ENCODE measurements at regions not wholly inside any gene's neighbourhood (a gene's known extent, or its start where the extent isn't known, plus 50 kb on each side); places are given as distances from the start of the nearest gene placed in this dataset.

DNA sequence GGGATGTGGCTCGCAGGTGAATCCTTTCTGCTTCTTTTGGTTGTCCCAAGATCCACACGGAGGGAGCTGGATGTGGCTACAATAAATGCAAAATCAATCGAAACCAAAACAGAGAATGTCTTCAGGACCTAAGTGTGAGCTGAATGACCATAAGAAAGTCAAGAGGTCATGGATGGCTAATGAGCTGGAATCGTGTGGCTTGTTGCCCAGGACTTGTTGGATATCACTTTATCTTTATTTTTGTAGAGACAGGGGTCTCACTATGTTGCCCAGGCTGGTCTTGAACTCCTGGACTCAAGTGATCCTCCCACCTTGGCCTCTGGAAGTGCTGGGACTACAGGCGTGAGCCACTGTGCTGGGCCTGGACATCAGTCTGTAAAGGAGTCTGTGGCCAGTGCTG is 326.8 kb upstream of the N4BP1 start:
- DNase-seq = no peak
- Mint-ChIP-seq H3K27ac (peak overlapping the region; percentile 18), H3K4me1 (peaks cover 8% of the 10 kb centered on the region), H3K4me3 (no peak overlapping the region), H3K27me3 (ENCODE audit: low read depth, poor library complexity) (peaks cover 8% of the 10 kb centered on the region), H3K9me3 (no peaks in the 10 kb centered on the region), H3K36me3 (ENCODE audit: low read depth) (no peaks in the 10 kb centered on the region)
- TF ChIP-seq, protein P1, sequence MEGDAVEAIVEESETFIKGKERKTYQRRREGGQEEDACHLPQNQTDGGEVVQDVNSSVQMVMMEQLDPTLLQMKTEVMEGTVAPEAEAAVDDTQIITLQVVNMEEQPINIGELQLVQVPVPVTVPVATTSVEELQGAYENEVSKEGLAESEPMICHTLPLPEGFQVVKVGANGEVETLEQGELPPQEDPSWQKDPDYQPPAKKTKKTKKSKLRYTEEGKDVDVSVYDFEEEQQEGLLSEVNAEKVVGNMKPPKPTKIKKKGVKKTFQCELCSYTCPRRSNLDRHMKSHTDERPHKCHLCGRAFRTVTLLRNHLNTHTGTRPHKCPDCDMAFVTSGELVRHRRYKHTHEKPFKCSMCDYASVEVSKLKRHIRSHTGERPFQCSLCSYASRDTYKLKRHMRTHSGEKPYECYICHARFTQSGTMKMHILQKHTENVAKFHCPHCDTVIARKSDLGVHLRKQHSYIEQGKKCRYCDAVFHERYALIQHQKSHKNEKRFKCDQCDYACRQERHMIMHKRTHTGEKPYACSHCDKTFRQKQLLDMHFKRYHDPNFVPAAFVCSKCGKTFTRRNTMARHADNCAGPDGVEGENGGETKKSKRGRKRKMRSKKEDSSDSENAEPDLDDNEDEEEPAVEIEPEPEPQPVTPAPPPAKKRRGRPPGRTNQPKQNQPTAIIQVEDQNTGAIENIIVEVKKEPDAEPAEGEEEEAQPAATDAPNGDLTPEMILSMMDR (IDR thresholded peaks at IDR 0.05) = no peak

DNA sequence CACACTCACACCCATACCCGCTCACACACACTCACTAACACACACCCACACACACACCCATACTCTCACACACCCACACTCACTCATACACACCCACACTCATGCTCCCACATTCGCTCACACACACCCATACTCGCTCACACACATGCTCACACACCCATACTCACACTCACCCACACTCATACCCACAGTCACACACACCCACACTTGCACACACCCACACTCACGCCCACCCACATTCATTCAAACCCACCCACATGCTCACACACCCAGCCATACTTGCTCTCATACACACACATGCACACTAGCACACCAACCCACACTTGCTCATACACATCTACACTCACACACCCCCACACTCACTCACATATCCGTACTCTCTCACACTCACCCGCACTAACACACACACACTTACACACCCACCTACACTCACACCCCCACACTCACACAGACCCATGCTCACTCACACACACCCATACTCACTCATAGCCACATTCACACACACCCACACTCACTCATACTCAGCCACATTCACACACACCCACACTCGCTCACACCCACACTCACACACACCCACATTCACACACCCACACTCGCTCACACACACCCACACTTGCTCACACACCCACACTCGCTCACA is 322.4 kb upstream of the N4BP1 start:
- H3K4me3 Mint-ChIP-seq = no peak overlapping the region
- no peaks in the 10 kb centered on the region for H3K36me3 Mint-ChIP-seq (ENCODE audit: low read depth)
- no peaks in the 10 kb centered on the region for H3K9me3 Mint-ChIP-seq
- no peak overlapping the region for H3K27ac Mint-ChIP-seq
- DNase-seq = no peak
- H3K27me3 Mint-ChIP-seq (ENCODE audit: low read depth, poor library complexity) = peaks cover 4% of the 10 kb centered on the region
- TF ChIP-seq, protein P1 (IDR thresholded peaks at IDR 0.05) = no peak
- no peaks in the 10 kb centered on the region for H3K4me1 Mint-ChIP-seq

- H3K27ac Mint-ChIP-seq = no peak overlapping the region
- no peaks in the 10 kb centered on the region for H3K36me3 Mint-ChIP-seq (ENCODE audit: low read depth)
- H3K27me3 Mint-ChIP-seq (ENCODE audit: low read depth, poor library complexity) = peaks cover 9% of the 10 kb centered on the region
- TF ChIP-seq, protein P1 (IDR thresholded peaks at IDR 0.05) = no peak
- H3K9me3 Mint-ChIP-seq = peaks cover 8% of the 10 kb centered on the region
- no peak for DNase-seq
- H3K4me1 Mint-ChIP-seq = no peaks in the 10 kb centered on the region
- no peak overlapping the region for H3K4me3 Mint-ChIP-seq
Measured at GRCh38 chr16:48930951-48931553, 321.1 kb upstream of the N4BP1 start.

DNA sequence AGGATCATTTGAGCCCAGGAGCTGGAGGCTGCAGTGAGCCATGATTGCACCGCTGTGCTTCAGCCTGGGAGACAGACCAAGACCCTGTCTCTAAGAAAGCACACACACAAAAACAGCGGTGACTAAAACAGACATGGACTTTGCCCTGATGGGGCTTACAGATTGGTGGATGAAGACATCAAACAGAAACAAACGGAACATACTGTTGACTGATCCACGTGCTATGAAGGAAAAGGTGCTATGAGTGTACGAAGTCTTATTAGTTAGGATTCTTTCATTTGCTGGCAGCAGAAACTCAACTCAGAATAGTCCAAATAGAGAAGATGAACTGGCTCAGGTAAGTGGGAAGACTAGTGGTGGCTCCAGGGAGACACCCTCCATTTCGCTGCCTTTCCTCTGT is 309.8 kb upstream of the N4BP1 start:
- H3K27ac Mint-ChIP-seq = no peak overlapping the region
- no peak overlapping the region for H3K4me3 Mint-ChIP-seq
- H3K36me3 Mint-ChIP-seq (ENCODE audit: low read depth) = no peaks in the 10 kb centered on the region
- DNase-seq = no peak
- TF ChIP-seq, protein P1 (IDR thresholded peaks at IDR 0.05) = no peak
- H3K4me1 Mint-ChIP-seq = no peaks in the 10 kb centered on the region
- H3K27me3 Mint-ChIP-seq (ENCODE audit: low read depth, poor library complexity) = peaks cover 20% of the 10 kb centered on the region
- peaks cover 4% of the 10 kb centered on the region for H3K9me3 Mint-ChIP-seq

GRCh38 chr16:48918520-48919258 is 308.7 kb upstream of the N4BP1 start:
- no peak for DNase-seq
- H3K27me3 Mint-ChIP-seq (ENCODE audit: low read depth, poor library complexity) = peaks cover 27% of the 10 kb centered on the region
- H3K9me3 Mint-ChIP-seq = peaks cover 4% of the 10 kb centered on the region
- H3K4me1 Mint-ChIP-seq = no peaks in the 10 kb centered on the region
- no peaks in the 10 kb centered on the region for H3K36me3 Mint-ChIP-seq (ENCODE audit: low read depth)
- no peak overlapping the region for H3K27ac Mint-ChIP-seq
- TF ChIP-seq, protein P1 (IDR thresholded peaks at IDR 0.05) = no peak
- H3K4me3 Mint-ChIP-seq = no peak overlapping the region

Measured in nephron progenitor cell (in vitro differentiated cells).